HepG2 (cell line): ENCODE measurements at regions not wholly inside any gene's neighbourhood (a gene's known extent, or its start where the extent isn't known, plus 50 kb on each side); places are given as distances from the start of the nearest gene placed in this dataset.

Experiments
- ATAC-seq: fragments of 200-7000 bp; cut with Tn5 transposase; 3 replicates; pipeline ENCODE4 v1.9.1; 2020; ENCODE audit warnings: mild to moderate bottlenecking, moderate library complexity
- BruUV-seq: library from RNA; stranded (reverse); fragments of 400-500 nt; replicated peaks from 2 replicates; lab custom pipeline; 2021; lab: Mats Ljungman, UMichigan
- CTCF ChIA-PET: fragments of 300-600 bp; formaldehyde crosslinking; extraction: SDS; loops from one replicate; lab custom pipeline; 2021; ENCODE audit warnings: low total read pairs, inconsistent platforms, low intra/inter-chr PET ratio; lab: Yijun Ruan, JAX
- POLR2A ChIA-PET: fragments of 350-600 bp; sonication (Branson Sonifier 250); formaldehyde crosslinking; loops from one replicate; lab custom pipeline; 2020; ENCODE audit warnings: antibody characterized with exemption, inconsistent platforms; lab: Yijun Ruan, JAX
- DNase-seq: peaks from one replicate; pipeline ENCODE4 v3.0.0-alpha.2; 2015; ENCODE audit warnings: low spot score
- FAIRE-seq: peaks from 3 replicates; lab custom pipeline; 2011; peaks lifted over from hg19 to GRCh38; lab: Jason Lieb, UNC
- H2AFZ ChIP-seq: one replicate; pipeline ENCODE4 v1.6.1; 2011; ENCODE audit warnings: low read length, inconsistent platforms
- H3K27ac ChIP-seq: fragments of 300-600 bp; 3 replicates; pipeline ENCODE4 v1.8.0; 2011; ENCODE audit warnings: mixed run types, mild to moderate bottlenecking, mixed read lengths, low read length, inconsistent platforms; ENCODE audit not compliant: insufficient read depth; ENCODE audit errors: extremely low read length
- H3K27me3 ChIP-seq, 2 experiments: fragments of 200-600 bp in 1 of 2; 2 replicates in 1 of 2; 3 replicates in 1 of 2; pipeline versions ENCODE4 v1.6.0 to v1.8.0; 2011; ENCODE audit warnings: low read length in 2 of 2, mild to moderate bottlenecking in 2 of 2, moderate library complexity in 2 of 2, inconsistent platforms in 1 of 2; ENCODE audit not compliant: insufficient read depth in 2 of 2, control insufficient read depth in 1 of 2
- H3K36me3 ChIP-seq, 2 experiments: fragments of 200-600 bp in 1 of 2; replicated peaks in 1 of 2; 2 replicates in 1 of 2; 3 replicates in 1 of 2; pipeline versions ENCODE4 v1.5.1 to v1.8.0; 2011; ENCODE audit warnings: low read length in 2 of 2, inconsistent platforms in 1 of 2; ENCODE audit not compliant: insufficient read depth in 2 of 2, control insufficient read depth in 1 of 2
- H3K4me1 ChIP-seq: 2 replicates; pipeline ENCODE4 v1.5.1; 2012; ENCODE audit warnings: low read length, inconsistent platforms; ENCODE audit not compliant: insufficient read depth
- H3K4me2 ChIP-seq: 2 replicates; pipeline ENCODE4 v1.6.0; 2011; ENCODE audit warnings: low read depth, low read length, inconsistent platforms
- H3K4me3 ChIP-seq, 3 experiments: fragments of 200-600 bp in 1 of 3; sonication (generic), shearing (Covaris generic) in 1 of 3; replicated peaks in 1 of 3; 2 replicates each; pipeline ENCODE4 v1.5.1; 2011 to 2016; ENCODE audit warnings: low read length in 3 of 3, inconsistent platforms in 2 of 3, low read depth in 2 of 3, mild to moderate bottlenecking in 2 of 3, control low read depth in 1 of 3, mixed read lengths in 1 of 3; ENCODE audit not compliant: insufficient read depth in 1 of 3
- H3K79me2 ChIP-seq: one replicate; pipeline ENCODE4 v1.6.1; 2011; ENCODE audit warnings: low read length, inconsistent platforms; ENCODE audit not compliant: insufficient read depth
- H3K9ac ChIP-seq: 2 replicates; pipeline ENCODE4 v1.6.0; 2011; ENCODE audit warnings: mild to moderate bottlenecking, low read depth, low read length, inconsistent platforms; ENCODE audit not compliant: insufficient read depth
- H3K9me3 ChIP-seq: 2 replicates; pipeline ENCODE4 v1.5.1; 2012; ENCODE audit warnings: mild to moderate bottlenecking, low read length
- H4K20me1 ChIP-seq: 2 replicates; pipeline ENCODE4 v1.6.0; 2011; ENCODE audit warnings: inconsistent platforms, mild to moderate bottlenecking, low read length, moderate library complexity; ENCODE audit not compliant: insufficient read depth
- ARID2 ChIP-seq: sonication (generic); formaldehyde crosslinking; IDR thresholded peaks from 2 replicates; pipeline ENCODE4 v1.8.1; 2022; ENCODE audit warnings: mild to moderate bottlenecking, missing genetic modification reagents, borderline replicate concordance
- CC2D1A ChIP-seq: sonication (generic); formaldehyde crosslinking; IDR thresholded peaks from 2 replicates; pipeline ENCODE4 v1.8.1; 2023; ENCODE audit warnings: mild to moderate bottlenecking, missing genetic modification reagents
- E2F5 ChIP-seq: sonication (generic); formaldehyde crosslinking; conservative IDR thresholded peaks from 2 replicates; pipeline ENCODE4 v1.4.0; 2020; ENCODE audit warnings: missing genetic modification reagents
- KDM5A ChIP-seq: fragments of 200-600 bp; sonication (generic); IDR thresholded peaks from 2 replicates; pipeline ENCODE4 v1.7.0; 2018; ENCODE audit warnings: antibody characterized with exemption, mild to moderate bottlenecking, low read length, borderline replicate concordance
- NFAT5 ChIP-seq: sonication (generic); formaldehyde crosslinking; IDR thresholded peaks from 2 replicates; pipeline ENCODE4 v1.4.0; 2020; ENCODE audit warnings: missing genetic modification reagents
- NR2F1 ChIP-seq, 2 experiments: fragments of 450-650 bp in 1 of 2; formaldehyde crosslinking in 1 of 2; IDR thresholded peaks; 2 replicates each; pipeline versions ENCODE4 v1.5.0 to v1.6.1; 2016 to 2020; ENCODE audit warnings: mild to moderate bottlenecking in 1 of 2, missing compliant biosample characterization in 1 of 2, missing genetic modification reagents in 1 of 2, moderate library complexity in 1 of 2
- PRMT3 ChIP-seq: sonication (generic); formaldehyde crosslinking; IDR thresholded peaks from 2 replicates; pipeline ENCODE4 v1.8.1; 2022; ENCODE audit warnings: low read depth, mild to moderate bottlenecking, moderate library complexity, missing genetic modification reagents, borderline replicate concordance
- RARG ChIP-seq: sonication (generic); formaldehyde crosslinking; IDR thresholded peaks from 2 replicates; pipeline ENCODE4 v1.4.0; 2020; ENCODE audit warnings: low read depth, mild to moderate bottlenecking, missing genetic modification reagents
- TEF ChIP-seq: sonication (generic); formaldehyde crosslinking; IDR thresholded peaks from 2 replicates; pipeline ENCODE4 v1.5.0; 2020; ENCODE audit warnings: missing genetic modification reagents
- ZNF782 ChIP-seq: sonication (generic); formaldehyde crosslinking; IDR thresholded peaks from 2 replicates; pipeline ENCODE4 v1.4.0; 2020; ENCODE audit warnings: missing genetic modification reagents, mild to moderate bottlenecking, borderline replicate concordance
- ZSCAN5A ChIP-seq: sonication (generic); formaldehyde crosslinking; IDR thresholded peaks from 2 replicates; pipeline ENCODE4 v1.8.0; 2022; ENCODE audit warnings: mild to moderate bottlenecking, missing genetic modification reagents, borderline replicate concordance
- WGBS: methylation state at CpG from one replicate; pipeline ENCODE4 v1.1.6; 2017; ENCODE audit warnings: low lambda C conversion rate; 5-methylcytosine and 5-hydroxymethylcytosine counted together
- in situ Hi-C: cut with HindIII; loops from 2 replicates; pipeline ENCODE4 v1.10.0; 2017; ENCODE audit warnings: low pct_unique_long_range_greater_than_20kb; ENCODE audit not compliant: extremely low pct_ligation_motif_present
- intact Hi-C: fragments of 100-400 bp; cut with micrococcal nuclease; formaldehyde crosslinking; loops from one replicate; pipeline ENCODE4 v1.10.0; 2022; ENCODE audit not compliant: unreplicated experiment

- TF ChIP-seq NFAT5 (CRISPR knock-in tag): no peak
- no peak for TF ChIP-seq CC2D1A (CRISPR knock-in tag)
- TF ChIP-seq TEF (CRISPR knock-in tag): no peak
- no peak for TF ChIP-seq ZNF782 (CRISPR knock-in tag)
- TF ChIP-seq E2F5 (CRISPR knock-in tag): no peak
- no peak for TF ChIP-seq KDM5A
Observed at GRCh38 chr12:127780881-127781280, 486.1 kb upstream of the TMEM132C start (continued).

GRCh38 chr12:127781336-127781735 is 485.6 kb upstream of the TMEM132C start:
- H3K79me2 ChIP-seq: no peaks in the 10 kb centered on the region
- in situ Hi-C loops (no loop called here), intact Hi-C loops (no loop called here)
- no peaks in the 10 kb centered on the region for H3K4me1 ChIP-seq
- ChIA-PET CTCF (no interaction called here), POLR2A (no interaction called here)
- FAIRE-seq: no peak
- WGBS: 9% methylated on average over 5 of the region's 5 CpGs
- H3K27ac ChIP-seq: no peak overlapping the region
- DNase-seq: no peak
- no peak overlapping the region for H3K4me3 ChIP-seq
- H2AFZ ChIP-seq: no peak overlapping the region
- H3K9me3 ChIP-seq: no peaks in the 10 kb centered on the region
- no peak overlapping the region for H3K9ac ChIP-seq
- TF ChIP-seq ZSCAN5A (no peak), NR2F1 (CRISPR knock-in tag; IDR thresholded peaks at IDR 0.05) (no peak), ARID2 (CRISPR knock-in tag) (no peak), RARG (no peak), PRMT3 (CRISPR knock-in tag) (no peak)
- H3K36me3 ChIP-seq: no peaks in the 10 kb centered on the region
- no TSS peak for BruUV-seq
- no peaks in the 10 kb centered on the region; a peak in 2 of 5 replicates for H3K27me3 ChIP-seq
- H4K20me1 ChIP-seq: no peaks in the 10 kb centered on the region
- ATAC-seq: no peak
- no peak overlapping the region for H3K4me2 ChIP-seq
